ENCODE measurements at regions not wholly inside any gene's neighbourhood (a gene's known extent, or its start where the extent isn't known, plus 50 kb on each side); places are given as distances from the start of the nearest gene placed in this dataset.

DNA sequence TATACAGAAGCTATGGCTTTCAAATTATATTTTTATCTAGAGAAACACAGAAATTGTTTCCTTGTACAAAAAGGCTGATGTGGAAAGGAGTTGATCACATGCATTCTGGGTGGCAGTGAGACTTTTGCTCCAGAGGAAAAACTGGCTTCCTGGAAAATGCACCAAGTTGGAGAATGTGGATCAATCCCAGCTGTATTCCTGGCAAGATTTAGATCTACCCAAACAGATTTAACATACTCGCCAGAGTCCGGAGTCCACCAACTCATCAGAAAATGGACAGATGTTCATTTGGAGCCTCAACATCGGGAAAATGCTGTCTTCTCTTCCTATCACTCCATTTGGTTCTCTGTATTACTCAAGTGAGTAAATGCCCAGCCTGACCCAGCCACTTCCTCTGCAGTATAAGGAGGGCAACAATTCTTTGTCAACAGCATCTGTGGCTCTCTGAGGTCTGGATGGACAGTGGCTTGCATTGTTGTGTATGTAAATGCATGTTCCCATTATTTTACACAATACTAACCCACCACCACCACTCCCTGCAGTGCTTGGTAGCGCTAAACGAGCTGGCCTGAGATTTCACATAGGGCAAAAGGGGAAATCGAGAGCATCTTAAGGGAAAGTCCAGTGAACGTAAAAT is 226.2 kb upstream of the IRF2BP2 start:
- no peak overlapping the region for H3K27ac ChIP-seq (ENCODE audit: low read depth, low read length)

More for the DNA sequence above, 226.2 kb upstream of the IRF2BP2 start:
- no peaks in the 10 kb centered on the region for H3K9me2 ChIP-seq (ENCODE audit: insufficient read depth)
- RAD21 ChIA-PET (ENCODE audit: low non-redundant PET in 1 of 2, low total read pairs in 2 of 2, uncharacterized antibody in 2 of 2, unreplicated experiment in 2 of 2) = interaction anchor here in 1 of 2 experiments (0.5 kb wide), 1 partner anchor 352 kb away, joined by 3 read pairs; no protein-coding TSS in a partner anchor
- H3K4me1 ChIP-seq (ENCODE audit: control insufficient read depth in 1 of 2, insufficient read depth in 2 of 2, low read length in 2 of 2) = peaks cover 0 to 13% of the 10 kb centered on the region in 2 experiments; a peak in 2 of 4 replicates
- TF ChIP-seq JUND (IDR thresholded peaks at IDR 0.05) = no peak
- TF ChIP-seq TCF7L2 (IDR thresholded peaks at IDR 0.05; ENCODE audit: borderline replicate concordance, extremely low read depth, insufficient read depth, insufficient read length) = no peak
- TF ChIP-seq, protein P1, sequence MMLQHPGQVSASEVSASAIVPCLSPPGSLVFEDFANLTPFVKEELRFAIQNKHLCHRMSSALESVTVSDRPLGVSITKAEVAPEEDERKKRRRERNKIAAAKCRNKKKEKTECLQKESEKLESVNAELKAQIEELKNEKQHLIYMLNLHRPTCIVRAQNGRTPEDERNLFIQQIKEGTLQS (IDR thresholded peaks at IDR 0.05) = no peak
- no peak for TF ChIP-seq RAD21 (IDR thresholded peaks at IDR 0.05; ENCODE audit: low read depth)
- no peak for TF ChIP-seq EZH2phosphoT487 (IDR thresholded peaks at IDR 0.05; ENCODE audit: borderline replicate concordance)
- TF ChIP-seq, protein P2, sequence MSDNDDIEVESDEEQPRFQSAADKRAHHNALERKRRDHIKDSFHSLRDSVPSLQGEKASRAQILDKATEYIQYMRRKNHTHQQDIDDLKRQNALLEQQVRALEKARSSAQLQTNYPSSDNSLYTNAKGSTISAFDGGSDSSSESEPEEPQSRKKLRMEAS (IDR thresholded peaks at IDR 0.05) = no peak
- TF ChIP-seq ZFX (IDR thresholded peaks at IDR 0.05) = no peak
- TF ChIP-seq ZNF274 (IDR thresholded peaks at IDR 0.05; ENCODE audit: low read depth, low read length) = no peak
- no peak for TF ChIP-seq SIN3A (IDR thresholded peaks at IDR 0.05; ENCODE audit: low read depth)
- TF ChIP-seq SP1 (IDR thresholded peaks at IDR 0.05; ENCODE audit: low read depth) = no peak
- TF ChIP-seq FOSL1 (IDR thresholded peaks at IDR 0.05; ENCODE audit: low read depth) = no peak
- TF ChIP-seq, protein P3, sequence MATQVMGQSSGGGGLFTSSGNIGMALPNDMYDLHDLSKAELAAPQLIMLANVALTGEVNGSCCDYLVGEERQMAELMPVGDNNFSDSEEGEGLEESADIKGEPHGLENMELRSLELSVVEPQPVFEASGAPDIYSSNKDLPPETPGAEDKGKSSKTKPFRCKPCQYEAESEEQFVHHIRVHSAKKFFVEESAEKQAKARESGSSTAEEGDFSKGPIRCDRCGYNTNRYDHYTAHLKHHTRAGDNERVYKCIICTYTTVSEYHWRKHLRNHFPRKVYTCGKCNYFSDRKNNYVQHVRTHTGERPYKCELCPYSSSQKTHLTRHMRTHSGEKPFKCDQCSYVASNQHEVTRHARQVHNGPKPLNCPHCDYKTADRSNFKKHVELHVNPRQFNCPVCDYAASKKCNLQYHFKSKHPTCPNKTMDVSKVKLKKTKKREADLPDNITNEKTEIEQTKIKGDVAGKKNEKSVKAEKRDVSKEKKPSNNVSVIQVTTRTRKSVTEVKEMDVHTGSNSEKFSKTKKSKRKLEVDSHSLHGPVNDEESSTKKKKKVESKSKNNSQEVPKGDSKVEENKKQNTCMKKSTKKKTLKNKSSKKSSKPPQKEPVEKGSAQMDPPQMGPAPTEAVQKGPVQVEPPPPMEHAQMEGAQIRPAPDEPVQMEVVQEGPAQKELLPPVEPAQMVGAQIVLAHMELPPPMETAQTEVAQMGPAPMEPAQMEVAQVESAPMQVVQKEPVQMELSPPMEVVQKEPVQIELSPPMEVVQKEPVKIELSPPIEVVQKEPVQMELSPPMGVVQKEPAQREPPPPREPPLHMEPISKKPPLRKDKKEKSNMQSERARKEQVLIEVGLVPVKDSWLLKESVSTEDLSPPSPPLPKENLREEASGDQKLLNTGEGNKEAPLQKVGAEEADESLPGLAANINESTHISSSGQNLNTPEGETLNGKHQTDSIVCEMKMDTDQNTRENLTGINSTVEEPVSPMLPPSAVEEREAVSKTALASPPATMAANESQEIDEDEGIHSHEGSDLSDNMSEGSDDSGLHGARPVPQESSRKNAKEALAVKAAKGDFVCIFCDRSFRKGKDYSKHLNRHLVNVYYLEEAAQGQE (IDR thresholded peaks at IDR 0.05; ENCODE audit: low read depth) = no peak
- BruUV-seq (replicated peaks) = no TSS peak
- H3K9me3 ChIP-seq (ENCODE audit: control insufficient read depth in 1 of 2, insufficient read depth in 1 of 2, low read depth in 1 of 2, low read length in 2 of 2) = no peaks in the 10 kb centered on the region
- H4K20me1 ChIP-seq (ENCODE audit: insufficient read depth) = no peaks in the 10 kb centered on the region
- intact Hi-C loops (cut with micrococcal nuclease) = no loop called here
- DNase-seq (ENCODE audit: low read depth, low spot score) (no peak), ATAC-seq (no peak)
- no peak overlapping the region for H3K4me3 ChIP-seq (replicated peaks in 1 of 2; ENCODE audit: low read depth in 1 of 2, low read length in 2 of 2)
- no peak overlapping the region for H3K4me2 ChIP-seq (ENCODE audit: low read length)
- H2AFZ ChIP-seq (ENCODE audit: low read depth, low read length, poor library complexity, severe bottlenecking) = no peak overlapping the region
- no peaks in the 10 kb centered on the region for H3K27me3 ChIP-seq (ENCODE audit: insufficient read depth, low read length)
- H3K9ac ChIP-seq (ENCODE audit: low read length) = no peak overlapping the region
- no peaks in the 10 kb centered on the region for H3K36me3 ChIP-seq (ENCODE audit: control insufficient read depth in 1 of 2, insufficient read depth in 2 of 2, low read length in 2 of 2)
- POLR2A ChIA-PET = no interaction called here
- no peaks in the 10 kb centered on the region for H3K79me2 ChIP-seq (ENCODE audit: insufficient read depth, low read length)
- CTCF ChIA-PET = no interaction called here
